K562 (cell line): ENCODE measurements at regions not wholly inside any gene's neighbourhood (a gene's known extent, or its start where the extent isn't known, plus 50 kb on each side); places are given as distances from the start of the nearest gene placed in this dataset.

Source experiments
- ATAC-seq: fragments of 200-7000 bp; cut with Tn5 transposase; 3 replicates; pipeline ENCODE4 v1.9.1; 2020; ENCODE audit warnings: moderate library complexity
- BruUV-seq: library from RNA; stranded (reverse); fragments of 400-500 nt; replicated peaks from 2 replicates; lab custom pipeline; 2021; lab: Mats Ljungman, UMichigan
- CTCF ChIA-PET: fragments of 300-600 bp; formaldehyde crosslinking; extraction: SDS; loops from one replicate; lab custom pipeline; 2021; ENCODE audit warnings: low intra/inter-chr PET ratio; lab: Yijun Ruan, JAX
- POLR2A ChIA-PET: fragments of 300-600, 350-650 bp; sonication (Branson Sonifier 250); formaldehyde crosslinking; extraction: SDS; loops from one replicate; lab custom pipeline; 2021; ENCODE audit warnings: antibody characterized with exemption, inconsistent platforms; lab: Yijun Ruan, JAX
- DNase-seq, 4 experiments: peaks; one replicate each; pipeline versions ENCODE4 v3.0.0 to v3.0.0-alpha.2; 2011 to 2018; ENCODE audit warnings: low spot score in 3 of 4, mixed read lengths in 3 of 4; ENCODE audit errors: extremely low read depth in 1 of 4
- FAIRE-seq: peaks from 2 replicates; lab custom pipeline; 2011; peaks lifted over from hg19 to GRCh38; lab: Jason Lieb, UNC
- H2AFZ ChIP-seq: 2 replicates; pipeline ENCODE4 v1.6.0; 2011; ENCODE audit warnings: low read depth, low read length, control low read depth, inconsistent platforms
- H3K27ac ChIP-seq: fragments of 200-600 bp; 3 replicates; pipeline ENCODE4 v1.8.0; 2011; ENCODE audit warnings: low read depth, mild to moderate bottlenecking, control low read depth, inconsistent platforms, low read length, moderate library complexity, mixed read lengths; ENCODE audit errors: extremely low read depth
- H3K27me3 ChIP-seq, 2 experiments: fragments of 300-600 bp in 1 of 2; 2 replicates in 1 of 2; 3 replicates in 1 of 2; pipeline versions ENCODE4 v1.6.0 to v1.8.0; 2011; ENCODE audit warnings: inconsistent platforms in 2 of 2, low read length in 2 of 2, mild to moderate bottlenecking in 1 of 2, mixed read lengths in 1 of 2, moderate library complexity in 1 of 2; ENCODE audit not compliant: control insufficient read depth in 2 of 2, insufficient read depth in 2 of 2
- H3K36me3 ChIP-seq: fragments of 300-600 bp; 3 replicates; pipeline ENCODE4 v1.8.0; 2011; ENCODE audit warnings: mild to moderate bottlenecking, low read length, inconsistent platforms; ENCODE audit not compliant: control insufficient read depth, insufficient read depth
- H3K4me1 ChIP-seq, 2 experiments: fragments of 200-600 bp in 1 of 2; replicated peaks in 1 of 2; 2 replicates in 1 of 2; 3 replicates in 1 of 2; pipeline versions ENCODE4 v1.5.1 to v1.8.0; 2011; ENCODE audit warnings: inconsistent platforms in 2 of 2, low read length in 2 of 2, mild to moderate bottlenecking in 1 of 2, mixed read lengths in 1 of 2, moderate library complexity in 1 of 2; ENCODE audit not compliant: control insufficient read depth in 2 of 2, insufficient read depth in 2 of 2
- H3K4me2 ChIP-seq: 2 replicates; pipeline ENCODE4 v1.6.1; 2011; ENCODE audit warnings: low read length, control low read depth, inconsistent platforms, mixed read lengths; ENCODE audit not compliant: insufficient read depth
- H3K4me3 ChIP-seq: fragments of 200-600 bp; sonication (generic), shearing (Covaris generic); 2 replicates; pipeline ENCODE4 v1.5.1; 2016; ENCODE audit warnings: control low read depth, inconsistent platforms
- H3K79me2 ChIP-seq: fragments of 200-600 bp; 3 replicates; pipeline ENCODE4 v1.8.0; 2011; ENCODE audit warnings: low read length, inconsistent platforms; ENCODE audit not compliant: control insufficient read depth, insufficient read depth
- H3K9ac ChIP-seq, 2 experiments: 2 replicates each; pipeline versions ENCODE4 v1.6.0 to v1.6.1; 2011; ENCODE audit warnings: low read depth in 2 of 2, low read length in 2 of 2, control low read depth in 1 of 2, inconsistent platforms in 1 of 2, mild to moderate bottlenecking in 1 of 2, mixed read lengths in 1 of 2; ENCODE audit not compliant: insufficient read depth in 1 of 2
- H3K9me1 ChIP-seq: one replicate; pipeline ENCODE4 v1.6.0; 2011; ENCODE audit warnings: inconsistent platforms, mild to moderate bottlenecking, low read length, moderate library complexity; ENCODE audit not compliant: control insufficient read depth, insufficient read depth
- H3K9me3 ChIP-seq: replicated peaks from 2 replicates; pipeline ENCODE4 v1.5.1; 2011; ENCODE audit warnings: low read depth, low read length, inconsistent platforms; ENCODE audit not compliant: control insufficient read depth, insufficient read depth
- H4K20me1 ChIP-seq: replicated peaks from 2 replicates; pipeline ENCODE4 v1.6.1; 2011; ENCODE audit warnings: low read length, inconsistent platforms, mixed read lengths; ENCODE audit not compliant: control insufficient read depth, insufficient read depth
- CREB1 ChIP-seq, 2 experiments: sonication (generic) in 1 of 2; formaldehyde crosslinking in 1 of 2; IDR thresholded peaks; 2 replicates each; pipeline versions ENCODE4 v1.6.1 to v1.8.0; 2012 to 2022; ENCODE audit warnings: inconsistent platforms in 1 of 2, mild to moderate bottlenecking in 1 of 2, missing genetic modification reagents in 1 of 2, moderate library complexity in 1 of 2
- E4F1 ChIP-seq: fragments of 250-450 bp; sonication (Bioruptor Pico); IDR thresholded peaks from 2 replicates; pipeline ENCODE4 v1.5.0; 2021; ENCODE audit warnings: mild to moderate bottlenecking, borderline replicate concordance
- EHMT2 ChIP-seq: fragments of 450-650 bp; IDR thresholded peaks from 2 replicates; pipeline ENCODE4 v1.6.1; 2018; ENCODE audit warnings: antibody characterized with exemption
- ESRRA ChIP-seq: fragments of 450-650 bp; IDR thresholded peaks from 2 replicates; pipeline ENCODE4 v1.6.1; 2014; ENCODE audit warnings: low read depth, mild to moderate bottlenecking, moderate library complexity, borderline replicate concordance
- L3MBTL2 ChIP-seq: fragments of 450-650 bp; IDR thresholded peaks from 2 replicates; pipeline ENCODE4 v1.6.1; 2016; ENCODE audit warnings: mild to moderate bottlenecking, moderate library complexity
- MYC ChIP-seq, 2 experiments: fragments of 250-450 bp in 1 of 2; sonication (Bioruptor Pico) in 1 of 2; IDR thresholded peaks; 2 replicates each; pipeline versions ENCODE4 v1.5.1 to v1.6.1; 2012 to 2021; ENCODE audit warnings: low read depth in 2 of 2, borderline replicate concordance in 1 of 2, improper control_type of control experiment in 1 of 2, low read length in 1 of 2, mild to moderate bottlenecking in 1 of 2, moderate library complexity in 1 of 2
- NRF1 ChIP-seq, 2 experiments: fragments of 450-650 bp; IDR thresholded peaks in 1 of 2; conservative IDR thresholded peaks in 1 of 2; 2 replicates each; pipeline ENCODE4 v1.6.1; 2014; ENCODE audit warnings: mild to moderate bottlenecking in 2 of 2
- SRF ChIP-seq, 2 experiments: fragments of 250-450, 450-650 bp in 1 of 2; sonication (Bioruptor Pico) in 1 of 2; sonication (generic) in 1 of 2; formaldehyde crosslinking; IDR thresholded peaks; 2 replicates each; pipeline versions ENCODE4 v1.5.0 to v1.5.1; 2020 to 2022; ENCODE audit warnings: mild to moderate bottlenecking in 1 of 2, missing genetic modification reagents in 1 of 2
- ZBTB1 ChIP-seq: sonication (generic); formaldehyde crosslinking; IDR thresholded peaks from 2 replicates; pipeline ENCODE4 v1.8.1; 2023; ENCODE audit warnings: missing genetic modification reagents, low read depth, mild to moderate bottlenecking, borderline replicate concordance
- ZBTB8A ChIP-seq: fragments of 450-650 bp; IDR thresholded peaks from 2 replicates; pipeline ENCODE4 v1.6.1; 2018; ENCODE audit warnings: mild to moderate bottlenecking, moderate library complexity; ENCODE audit not compliant: partially characterized antibody
- WGBS: fragments of 100-300 bp; shearing (Covaris generic); methylation state at CpG from one replicate; pipeline ENCODE4 v1.1.6; 2016; ENCODE audit warnings: low coverage, mixed read lengths; ENCODE audit not compliant: insufficient coverage; ENCODE audit errors: missing lambda C conversion rate; 5-methylcytosine and 5-hydroxymethylcytosine counted together
- in situ Hi-C: fragments of 300-500 bp; cut with MboI; formaldehyde crosslinking; loops from 4 replicates; pipeline ENCODE4 v1.15.0; 2018; ENCODE audit warnings: inconsistent platforms, mixed read lengths
- intact Hi-C: fragments of 100-400 bp; cut with micrococcal nuclease; formaldehyde crosslinking; loops from 2 replicates; pipeline ENCODE4 v1.14.2; 2022

DNA sequence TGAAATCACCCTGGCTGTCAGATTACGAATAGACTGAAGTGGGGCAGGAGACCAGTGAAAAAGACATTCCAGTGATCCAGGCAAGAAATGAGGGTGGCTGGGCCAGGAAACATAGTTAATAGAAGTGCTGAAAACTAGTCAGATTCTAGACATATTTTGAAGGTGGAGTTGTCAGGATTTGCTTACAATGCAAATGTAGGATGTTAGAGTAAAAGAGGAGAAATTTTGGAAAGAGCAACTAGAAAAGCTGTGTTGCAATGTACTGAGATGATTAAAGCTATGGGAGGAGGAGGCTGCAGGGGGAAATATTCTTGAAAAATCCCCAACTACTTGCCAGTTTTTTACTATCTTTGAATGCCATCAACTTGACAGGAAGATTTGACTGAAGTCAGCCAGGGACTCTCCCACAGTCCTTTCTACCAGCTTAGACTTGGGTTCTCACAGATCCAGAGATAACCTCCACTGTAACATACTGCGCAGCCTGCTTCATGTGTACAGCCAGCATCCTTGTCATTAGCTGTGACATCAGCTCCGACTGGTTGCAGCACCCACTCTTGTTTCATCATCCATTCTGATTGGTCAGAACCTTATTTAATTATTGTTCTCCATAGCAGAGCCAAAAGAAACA is 109.7 kb downstream of the TSEN15 start (continued):
- no peak for TF ChIP-seq E4F1

DNA sequence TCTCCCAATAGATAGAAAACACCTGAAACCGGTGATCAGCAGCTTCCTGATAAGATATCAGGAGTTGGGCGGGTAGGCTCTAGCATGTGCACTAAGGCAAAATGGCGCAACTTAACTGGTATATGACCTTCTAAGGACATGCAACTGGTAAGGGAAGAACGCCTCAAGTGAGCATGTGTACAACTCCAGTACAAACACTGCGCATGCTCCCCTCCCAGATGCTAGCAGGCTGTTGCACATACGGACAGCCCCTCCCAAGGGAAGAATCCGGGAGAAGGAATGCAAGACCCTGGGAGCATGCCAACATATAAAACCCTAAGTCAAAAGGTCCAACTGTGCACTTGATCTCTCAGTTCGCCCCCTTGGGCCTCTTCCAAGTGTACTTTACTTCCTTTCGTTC is 110.8 kb downstream of the TSEN15 start:
- Histone ChIP-seq H3K9me1 (no peaks in the 10 kb centered on the region), H3K9me3 (no peaks in the 10 kb centered on the region), H4K20me1 (no peaks in the 10 kb centered on the region), H3K79me2 (no peaks in the 10 kb centered on the region), H3K36me3 (no peaks in the 10 kb centered on the region), H3K27me3 (no peaks in the 10 kb centered on the region), H3K4me1 (no peaks in the 10 kb centered on the region), H3K4me2 (peak overlapping the region; percentile 9; the same call in 1 of the 2 replicates), H3K9ac (no peak overlapping the region), H3K4me3 (no peak overlapping the region), H3K27ac (no peak overlapping the region), H2AFZ (peak overlapping the region; percentile 24; the same call in 1 of the 2 replicates)
- BruUV-seq, result no TSS peak
- no peak for FAIRE-seq
- ATAC-seq, result peak; percentile 52
- WGBS, result 2% methylated on average over 9 of the region's 9 CpGs
- in situ Hi-C loops, result no loop called here
- peak in 1 of 4 experiments; percentile 18 for DNase-seq
- POLR2A ChIA-PET, result no interaction called here
- CTCF ChIA-PET, result no interaction called here
- TF ChIP-seq ZBTB1 (CRISPR knock-in tag) (no peak), MYC (IDR thresholded peaks at IDR 0.05; ENCODE audit: low read depth, low read length) (peak; percentile 42; the same call in 1 of the 2 replicates), MYC (CRISPR knock-in tag; IDR thresholded peaks at IDR 0.05; ENCODE audit: borderline replicate concordance, low read depth) (no peak), NRF1 (conservative IDR thresholded peaks at IDR 0.05 in 1 of 2, IDR thresholded peaks at IDR 0.05 in 1 of 2) (peak; percentile 91 to 92), EHMT2 (no peak), SRF (CRISPR knock-in tag; IDR thresholded peaks at IDR 0.05) (peak; percentile 67 to 90; a peak in 3 of 4 replicates), CREB1 (IDR thresholded peaks at IDR 0.05) (no peak), CREB1 (CRISPR knock-in tag; IDR thresholded peaks at IDR 0.05) (no peak), ZBTB8A (no peak), L3MBTL2 (peak; percentile 47), ESRRA (peak; percentile 45; the same call in 1 of the 2 replicates)
- intact Hi-C loops, result no loop called here
